Peyer's patch (tissue), 4 donors: ENCODE measurements at regions not wholly inside any gene's neighbourhood (a gene's known extent, or its start where the extent isn't known, plus 50 kb on each side); places are given as distances from the start of the nearest gene placed in this dataset.

Source experiments
- CTCF ChIP-seq, 6 experiments: fragments of 450-650 bp in 4 of 6; fragments of 200-600 bp in 2 of 6; sonication (generic) in 1 of 6; IDR thresholded peaks; one replicate each; pipeline ENCODE4 v1.5.1; 2017 to 2019; ENCODE audit warnings: antibody characterized with exemption in 6 of 6, mild to moderate bottlenecking in 3 of 6, moderate library complexity in 1 of 6
- POLR2A ChIP-seq, 2 donors: fragments of 450-650 bp; IDR thresholded peaks; one replicate each; pipeline ENCODE4 v1.5.1; 2017; ENCODE audit warnings: antibody characterized with exemption in 2 of 2, mild to moderate bottlenecking in 2 of 2, moderate library complexity in 2 of 2

- TF ChIP-seq POLR2A (IDR thresholded peaks at IDR 0.05), result no peak
- no peak for TF ChIP-seq CTCF (IDR thresholded peaks at IDR 0.05)
These were observed 210.7 kb upstream of the TNC start for GRCh38 chr9:115328677-115329076.
